DMS 273 treated with DMSO at 0.1 percent for 48 hours (cell line): ENCODE measurements at regions not wholly inside any gene's neighbourhood (a gene's known extent, or its start where the extent isn't known, plus 50 kb on each side); places are given as distances from the start of the nearest gene placed in this dataset.
"Not testable (repeated sequence)": the region's sequence is repeated elsewhere in the genome, so short reads cannot be mapped to it uniquely, and the experiment has no call there.

Experiments
- DNase-seq: peaks from one replicate; lab custom pipeline; 2025; lab: John Stamatoyannopoulos, UW

GRCh38 chr3:147471741-147472140 is 62.6 kb downstream of the ZIC1 start:
- no peak for DNase-seq

GRCh38 chr3:147472846-147473245 is 63.7 kb downstream of the ZIC1 start:
- DNase-seq = no peak

GRCh38 chr3:147483145-147483544 is 74.0 kb downstream of the ZIC1 start:
- DNase-seq = no peak

- no peak for DNase-seq
Observed at GRCh38 chr3:147483578-147483977, 74.4 kb downstream of the ZIC1 start.

- DNase-seq = no peak
Observed at GRCh38 chr3:147493065-147493464, 83.9 kb downstream of the ZIC1 start.

- no peak for DNase-seq
Observed at GRCh38 chr3:147493666-147494065, 84.5 kb downstream of the ZIC1 start.

- DNase-seq = no peak
Observed at GRCh38 chr3:147497286-147497685, 88.1 kb downstream of the ZIC1 start.

GRCh38 chr3:147507638-147508286 is 98.6 kb downstream of the ZIC1 start:
- no peak for DNase-seq

- no peak for DNase-seq
Observed at GRCh38 chr3:147509448-147509847, 100.3 kb downstream of the ZIC1 start.

- DNase-seq = no peak
Observed at GRCh38 chr3:147513785-147514184, 104.6 kb downstream of the ZIC1 start.

- no peak for DNase-seq
Observed at GRCh38 chr3:147514366-147515160, 105.4 kb downstream of the ZIC1 start.

- DNase-seq = no peak
Observed at GRCh38 chr3:147518465-147518864, 109.3 kb downstream of the ZIC1 start.

- no peak for DNase-seq
Observed at GRCh38 chr3:147521646-147522045, 112.5 kb downstream of the ZIC1 start.

- DNase-seq = not testable (repeated sequence)
Observed at GRCh38 chr3:147522780-147523179, 113.6 kb downstream of the ZIC1 start.

GRCh38 chr3:147529551-147529950 is 120.4 kb downstream of the ZIC1 start:
- no peak for DNase-seq

- DNase-seq = no peak
Observed at GRCh38 chr3:147538034-147538433, 128.9 kb downstream of the ZIC1 start.

- DNase-seq = no peak
Observed at GRCh38 chr3:147540921-147541320, 131.8 kb downstream of the ZIC1 start.

GRCh38 chr3:147544290-147544689 is 135.1 kb downstream of the ZIC1 start:
- DNase-seq = no peak

GRCh38 chr3:147551491-147551890 is 142.3 kb downstream of the ZIC1 start:
- no peak for DNase-seq

- DNase-seq = no peak
Observed at GRCh38 chr3:147554332-147554731, 145.2 kb downstream of the ZIC1 start.

- no peak for DNase-seq
Observed at GRCh38 chr3:147572970-147573340, 163.8 kb downstream of the ZIC1 start.

- no peak for DNase-seq
Observed at GRCh38 chr3:147574621-147575020, 165.5 kb downstream of the ZIC1 start.

GRCh38 chr3:147575391-147575790 is 166.2 kb downstream of the ZIC1 start:
- no peak for DNase-seq

- no peak for DNase-seq
Observed at GRCh38 chr3:147582642-147583041, 173.5 kb downstream of the ZIC1 start.
